WTC11 (cell line): ENCODE measurements at regions not wholly inside any gene's neighbourhood (a gene's known extent, or its start where the extent isn't known, plus 50 kb on each side); places are given as distances from the start of the nearest gene placed in this dataset.

ENCODE experiments used
- ATAC-seq: fragments of 200-7000 bp; cut with Tn5 transposase; 2 replicates; pipeline ENCODE4 v1.10.0; 2021; ENCODE audit warnings: mild to moderate bottlenecking, moderate library complexity
- CTCF ChIA-PET: fragments of 300-600 bp; sonication (Branson Sonifier 250); formaldehyde crosslinking; loops from one replicate; lab custom pipeline; 2021; ENCODE audit warnings: antibody characterized with exemption; lab: Charles Lee
- POLR2A ChIA-PET: fragments of 350-600 bp; sonication (Branson Sonifier 250); formaldehyde crosslinking; loops from one replicate; lab custom pipeline; 2021; ENCODE audit warnings: antibody characterized with exemption; lab: Charles Lee
- DNase-seq: peaks from one replicate; pipeline ENCODE4 v3.0.0; 2021; ENCODE audit warnings: low spot score
- H3K27ac Mint-ChIP-seq: 2 replicates; pipeline ENCODE4 v1.8.0; 2021; ENCODE audit warnings: mixed read lengths
- H3K27me3 Mint-ChIP-seq: 2 replicates; pipeline ENCODE4 v1.8.0; 2021; ENCODE audit warnings: low read depth, mild to moderate bottlenecking, moderate library complexity, mixed read lengths
- H3K36me3 Mint-ChIP-seq: 2 replicates; pipeline ENCODE4 v1.8.0; 2021; ENCODE audit warnings: mixed read lengths
- H3K4me1 Mint-ChIP-seq: 2 replicates; pipeline ENCODE4 v1.8.0; 2022; ENCODE audit warnings: mixed read lengths
- H3K4me3 Mint-ChIP-seq: 2 replicates; pipeline ENCODE4 v1.8.0; 2021; ENCODE audit warnings: mild to moderate bottlenecking, moderate library complexity, mixed read lengths
- H3K9me3 Mint-ChIP-seq: 2 replicates; pipeline ENCODE4 v1.8.0; 2021; ENCODE audit warnings: mixed read lengths
- NFYB ChIP-seq: sonication (generic); formaldehyde crosslinking; conservative IDR thresholded peaks from 2 replicates; pipeline ENCODE4 v1.8.0; 2022; ENCODE audit warnings: low read depth, missing genetic modification reagents
- PRRX2 ChIP-seq: fragments of 250-450 bp; sonication (Bioruptor Pico); IDR thresholded peaks from 2 replicates; pipeline ENCODE4 v1.8.0; 2021; ENCODE audit warnings: mild to moderate bottlenecking
- TP53 ChIP-seq: sonication (generic); formaldehyde crosslinking; IDR thresholded peaks from 2 replicates; pipeline ENCODE4 v1.8.1; 2023; ENCODE audit warnings: mild to moderate bottlenecking, missing genetic modification reagents
- ZBTB21 ChIP-seq: sonication (generic); formaldehyde crosslinking; IDR thresholded peaks from 2 replicates; pipeline ENCODE4 v1.8.1; 2023; ENCODE audit warnings: mild to moderate bottlenecking, missing genetic modification reagents, borderline replicate concordance
- ZNF121 ChIP-seq: sonication (generic); formaldehyde crosslinking; IDR thresholded peaks from 2 replicates; pipeline ENCODE4 v1.8.0; 2023; ENCODE audit warnings: missing genetic modification reagents
- ZNF138 ChIP-seq: sonication (generic); formaldehyde crosslinking; conservative IDR thresholded peaks from 2 replicates; pipeline ENCODE4 v1.8.1; 2022; ENCODE audit warnings: mild to moderate bottlenecking, moderate library complexity, missing genetic modification reagents
- ZNF232 ChIP-seq: sonication (generic); formaldehyde crosslinking; IDR thresholded peaks from 2 replicates; pipeline ENCODE4 v1.8.0; 2022; ENCODE audit warnings: mild to moderate bottlenecking, missing genetic modification reagents
- ZNF263 ChIP-seq: sonication (generic); formaldehyde crosslinking; IDR thresholded peaks from 2 replicates; pipeline ENCODE4 v1.8.1; 2022; ENCODE audit warnings: low read depth, mild to moderate bottlenecking, moderate library complexity, missing genetic modification reagents
- TF ChIP-seq, protein P1 (sequence below): sonication (generic); formaldehyde crosslinking; IDR thresholded peaks from 2 replicates; pipeline ENCODE4 v1.8.1; 2022; ENCODE audit warnings: low read depth, mild to moderate bottlenecking, moderate library complexity, missing genetic modification reagents, borderline replicate concordance
- TF ChIP-seq, protein P2 (sequence below): fragments of 250-450 bp; sonication (Bioruptor Pico); IDR thresholded peaks from 2 replicates; pipeline ENCODE4 v2.1.2; 2022; ENCODE audit warnings: mild to moderate bottlenecking, moderate library complexity
- TF ChIP-seq, protein P3 (sequence below): sonication (generic); formaldehyde crosslinking; IDR thresholded peaks from 2 replicates; pipeline ENCODE4 v1.8.1; 2023; ENCODE audit warnings: mild to moderate bottlenecking, missing genetic modification reagents, moderate library complexity
- TF ChIP-seq, protein P4 (sequence below): sonication (generic); formaldehyde crosslinking; conservative IDR thresholded peaks from 2 replicates; pipeline ENCODE4 v1.8.1; 2022; ENCODE audit warnings: mild to moderate bottlenecking, missing genetic modification reagents
- TF ChIP-seq, protein P5 (sequence below): sonication (generic); formaldehyde crosslinking; IDR thresholded peaks from 2 replicates; pipeline ENCODE4 v1.8.1; 2023; ENCODE audit warnings: mild to moderate bottlenecking, moderate library complexity, missing genetic modification reagents

DNA sequence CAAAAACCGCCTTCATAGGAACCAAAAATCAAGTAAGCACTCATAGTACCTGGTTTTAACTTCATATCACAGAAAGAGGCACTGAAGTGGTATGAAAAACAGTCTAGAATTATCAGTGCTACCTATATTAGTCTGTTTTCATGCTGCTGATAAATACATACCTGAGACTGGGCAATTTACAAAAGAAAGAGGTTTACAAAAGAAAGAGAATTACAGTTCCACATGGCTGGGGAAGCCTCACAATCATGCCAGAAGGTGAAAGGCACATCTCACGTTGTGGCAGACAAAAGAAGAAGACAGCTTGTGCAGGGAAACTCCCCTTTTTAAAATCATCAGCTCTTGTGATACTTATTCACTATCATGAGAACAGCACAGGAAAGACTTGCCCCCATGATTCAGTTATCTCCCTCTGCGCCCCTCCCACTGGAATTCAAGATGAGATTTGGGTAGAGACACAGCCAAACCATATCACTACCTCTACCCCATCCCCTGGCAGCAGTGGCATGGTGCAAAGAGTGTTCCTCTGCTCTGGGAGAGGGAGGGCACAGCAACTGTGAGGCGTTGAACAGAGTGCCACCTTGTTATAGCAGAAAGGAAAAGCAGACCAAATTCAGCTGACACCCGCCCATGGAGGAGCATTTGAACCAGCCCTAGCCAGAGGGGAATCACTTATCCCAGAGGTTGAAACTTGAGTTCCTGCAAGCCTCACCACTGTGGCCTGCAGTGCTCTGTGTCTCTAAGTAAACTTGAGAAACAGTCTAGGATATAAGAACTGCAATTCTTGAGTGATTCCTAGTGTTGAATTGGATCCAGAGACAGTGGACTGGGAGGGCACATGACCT is 61.9 kb upstream of the PTPRZ1 start:
- H3K4me3 Mint-ChIP-seq: no peak overlapping the region
- TF ChIP-seq TP53 (CRISPR knock-in tag): no peak
- H3K36me3 Mint-ChIP-seq: peaks cover 11% of the 10 kb centered on the region
- CTCF ChIA-PET: interaction anchor here (1.3 kb wide), 1 partner anchor 183 kb away, joined by 5 read pairs; no protein-coding TSS in a partner anchor
- POLR2A ChIA-PET: no interaction called here
- peaks cover 20% of the 10 kb centered on the region for H3K9me3 Mint-ChIP-seq
- no peak overlapping the region; the same call in 1 of the 2 replicates for H3K27ac Mint-ChIP-seq
- ATAC-seq (peak; percentile 77), DNase-seq (no peak)
- H3K27me3 Mint-ChIP-seq: no peaks in the 10 kb centered on the region; the same call in 1 of the 2 replicates
- H3K4me1 Mint-ChIP-seq: peaks cover 19% of the 10 kb centered on the region

DNA sequence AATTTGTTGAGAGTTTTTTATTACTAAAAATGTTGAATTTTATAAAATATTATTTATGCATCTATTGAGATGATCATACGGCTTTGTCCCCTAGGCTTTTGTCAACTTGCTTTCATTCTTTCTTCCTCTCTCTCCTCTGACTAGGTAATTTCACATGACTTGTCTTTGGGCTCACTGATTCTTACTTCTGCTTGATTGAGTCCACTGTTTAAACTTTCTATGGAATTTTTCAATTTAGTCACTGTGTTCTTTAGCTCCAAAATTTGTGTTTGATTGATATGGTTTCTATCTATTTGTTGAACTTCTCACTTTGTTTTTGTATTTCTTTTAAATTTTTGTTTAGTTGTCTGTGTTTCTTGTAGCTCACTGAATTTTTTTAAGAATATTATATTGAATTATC is 65.9 kb upstream of the PTPRZ1 start:
- no peak overlapping the region for H3K27ac Mint-ChIP-seq
- TF ChIP-seq ZNF263 (CRISPR knock-in tag) (no peak), ZNF138 (no peak), NFYB (CRISPR knock-in tag) (no peak), ZBTB21 (no peak)
- TF ChIP-seq, protein P1, sequence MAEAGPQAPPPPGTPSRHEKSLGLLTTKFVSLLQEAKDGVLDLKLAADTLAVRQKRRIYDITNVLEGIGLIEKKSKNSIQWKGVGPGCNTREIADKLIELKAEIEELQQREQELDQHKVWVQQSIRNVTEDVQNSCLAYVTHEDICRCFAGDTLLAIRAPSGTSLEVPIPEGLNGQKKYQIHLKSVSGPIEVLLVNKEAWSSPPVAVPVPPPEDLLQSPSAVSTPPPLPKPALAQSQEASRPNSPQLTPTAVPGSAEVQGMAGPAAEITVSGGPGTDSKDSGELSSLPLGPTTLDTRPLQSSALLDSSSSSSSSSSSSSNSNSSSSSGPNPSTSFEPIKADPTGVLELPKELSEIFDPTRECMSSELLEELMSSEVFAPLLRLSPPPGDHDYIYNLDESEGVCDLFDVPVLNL (CRISPR knock-in tag): no peak
- TF ChIP-seq, protein P2, sequence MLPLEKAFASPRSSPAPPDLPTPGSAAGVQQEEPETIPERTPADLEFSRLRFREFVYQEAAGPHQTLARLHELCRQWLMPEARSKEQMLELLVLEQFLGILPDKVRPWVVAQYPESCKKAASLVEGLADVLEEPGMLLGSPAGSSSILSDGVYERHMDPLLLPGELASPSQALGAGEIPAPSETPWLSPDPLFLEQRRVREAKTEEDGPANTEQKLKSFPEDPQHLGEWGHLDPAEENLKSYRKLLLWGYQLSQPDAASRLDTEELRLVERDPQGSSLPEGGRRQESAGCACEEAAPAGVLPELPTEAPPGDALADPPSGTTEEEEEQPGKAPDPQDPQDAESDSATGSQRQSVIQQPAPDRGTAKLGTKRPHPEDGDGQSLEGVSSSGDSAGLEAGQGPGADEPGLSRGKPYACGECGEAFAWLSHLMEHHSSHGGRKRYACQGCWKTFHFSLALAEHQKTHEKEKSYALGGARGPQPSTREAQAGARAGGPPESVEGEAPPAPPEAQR: no peak
- TF ChIP-seq, protein P3, sequence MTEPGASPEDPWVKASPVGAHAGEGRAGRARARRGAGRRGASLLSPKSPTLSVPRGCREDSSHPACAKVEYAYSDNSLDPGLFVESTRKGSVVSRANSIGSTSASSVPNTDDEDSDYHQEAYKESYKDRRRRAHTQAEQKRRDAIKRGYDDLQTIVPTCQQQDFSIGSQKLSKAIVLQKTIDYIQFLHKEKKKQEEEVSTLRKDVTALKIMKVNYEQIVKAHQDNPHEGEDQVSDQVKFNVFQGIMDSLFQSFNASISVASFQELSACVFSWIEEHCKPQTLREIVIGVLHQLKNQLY (CRISPR knock-in tag): no peak
- ATAC-seq (no peak), DNase-seq (no peak)
- peaks cover 11% of the 10 kb centered on the region for H3K36me3 Mint-ChIP-seq
- ChIA-PET POLR2A (no interaction called here), CTCF (no interaction called here)
- H3K4me1 Mint-ChIP-seq: peaks cover 19% of the 10 kb centered on the region
- H3K4me3 Mint-ChIP-seq: no peak overlapping the region
- peaks cover 13% of the 10 kb centered on the region for H3K9me3 Mint-ChIP-seq
- H3K27me3 Mint-ChIP-seq: no peaks in the 10 kb centered on the region; the same call in 1 of the 2 replicates

DNA sequence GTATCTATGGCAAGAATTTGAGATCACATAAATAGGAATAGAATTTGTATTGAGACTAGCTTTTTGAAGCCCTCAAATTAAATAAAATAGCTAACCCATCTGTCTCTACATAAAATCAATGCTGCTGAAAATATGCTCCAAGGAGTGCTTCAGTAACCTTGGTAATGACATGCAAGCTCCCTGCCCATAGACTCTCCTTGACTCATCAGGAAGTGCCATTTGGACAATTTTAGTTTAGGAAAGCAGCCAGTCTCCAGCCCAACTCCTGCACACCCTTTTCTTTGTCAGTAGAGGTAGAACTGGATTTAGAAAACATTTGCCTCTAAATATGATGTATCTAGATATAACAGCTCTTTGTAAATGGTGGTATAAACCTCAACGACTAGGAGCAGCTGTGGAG is 69.9 kb upstream of the PTPRZ1 start:
- ChIA-PET CTCF (interaction anchor here (1.0 kb wide), 1 partner anchor 192 kb away, joined by 3 read pairs; no protein-coding TSS in a partner anchor), POLR2A (no interaction called here)
- Mint-ChIP-seq H3K4me3 (no peak overlapping the region), H3K27me3 (no peaks in the 10 kb centered on the region), H3K36me3 (peaks cover 10% of the 10 kb centered on the region), H3K4me1 (peaks cover 27% of the 10 kb centered on the region), H3K27ac (no peak overlapping the region), H3K9me3 (peaks cover 11% of the 10 kb centered on the region)
- TF ChIP-seq, protein P4, sequence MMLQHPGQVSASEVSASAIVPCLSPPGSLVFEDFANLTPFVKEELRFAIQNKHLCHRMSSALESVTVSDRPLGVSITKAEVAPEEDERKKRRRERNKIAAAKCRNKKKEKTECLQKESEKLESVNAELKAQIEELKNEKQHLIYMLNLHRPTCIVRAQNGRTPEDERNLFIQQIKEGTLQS (CRISPR knock-in tag): no peak
- TF ChIP-seq PRRX2 (CRISPR knock-in tag): no peak
- no peak for TF ChIP-seq ZNF121 (CRISPR knock-in tag)
- no peak for TF ChIP-seq ZNF232 (CRISPR knock-in tag)
- TF ChIP-seq, protein P5, sequence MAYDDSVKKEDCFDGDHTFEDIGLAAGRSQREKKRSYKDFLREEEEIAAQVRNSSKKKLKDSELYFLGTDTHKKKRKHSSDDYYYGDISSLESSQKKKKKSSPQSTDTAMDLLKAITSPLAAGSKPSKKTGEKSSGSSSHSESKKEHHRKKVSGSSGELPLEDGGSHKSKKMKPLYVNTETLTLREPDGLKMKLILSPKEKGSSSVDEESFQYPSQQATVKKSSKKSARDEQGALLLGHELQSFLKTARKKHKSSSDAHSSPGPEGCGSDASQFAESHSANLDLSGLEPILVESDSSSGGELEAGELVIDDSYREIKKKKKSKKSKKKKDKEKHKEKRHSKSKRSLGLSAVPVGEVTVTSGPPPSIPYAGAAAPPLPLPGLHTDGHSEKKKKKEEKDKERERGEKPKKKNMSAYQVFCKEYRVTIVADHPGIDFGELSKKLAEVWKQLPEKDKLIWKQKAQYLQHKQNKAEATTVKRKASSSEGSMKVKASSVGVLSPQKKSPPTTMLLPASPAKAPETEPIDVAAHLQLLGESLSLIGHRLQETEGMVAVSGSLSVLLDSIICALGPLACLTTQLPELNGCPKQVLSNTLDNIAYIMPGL (CRISPR knock-in tag): no peak
- no peak for DNase-seq
- no peak for ATAC-seq
